Transverse colon (tissue), 4 donors: ENCODE measurements at regions not wholly inside any gene's neighbourhood (a gene's known extent, or its start where the extent isn't known, plus 50 kb on each side); places are given as distances from the start of the nearest gene placed in this dataset.

ENCODE experiments used
- DNase-seq: peaks from one replicate; pipeline ENCODE4 v3.0.0-alpha.2; 2019
- H3K27ac ChIP-seq, 4 donors: fragments of 200-600 bp; sonication (generic); 2 replicates each; pipeline ENCODE4 v1.5.1; 2016 to 2018; ENCODE audit warnings: inconsistent platforms in 4 of 4
- H3K27me3 ChIP-seq: fragments of 200-600 bp; sonication (generic); 2 replicates; pipeline ENCODE4 v1.5.1; 2017; ENCODE audit warnings: inconsistent platforms
- H3K36me3 ChIP-seq, 4 donors: fragments of 200-600 bp; sonication (generic); 2 replicates each; pipeline ENCODE4 v1.5.1; 2017 to 2019; ENCODE audit warnings: inconsistent platforms in 4 of 4
- H3K4me1 ChIP-seq, 4 donors: fragments of 200-600 bp; sonication (generic); 2 replicates each; pipeline ENCODE4 v1.5.1; 2017 to 2020; ENCODE audit warnings: inconsistent platforms in 4 of 4
- H3K4me3 ChIP-seq, 4 donors: fragments of 200-600 bp; sonication (generic); 1 replicate in 1 of 4; 2 replicates in 3 of 4; pipeline versions ENCODE4 v1.5.1 to v1.6.1; 2017 to 2019; ENCODE audit warnings: inconsistent platforms in 4 of 4
- H3K9me3 ChIP-seq, 2 donors: fragments of 200-600 bp; sonication (generic); 2 replicates each; pipeline ENCODE4 v1.5.1; 2017 to 2019; ENCODE audit warnings: inconsistent platforms in 2 of 2
- EP300 ChIP-seq: sonication (generic); formaldehyde crosslinking; IDR thresholded peaks from one replicate; pipeline ENCODE4 v1.6.1; 2017; ENCODE audit warnings: antibody characterized with exemption, low read depth
- POLR2A ChIP-seq: fragments of 450-650 bp; IDR thresholded peaks from one replicate; pipeline ENCODE4 v1.6.1; 2016; ENCODE audit warnings: antibody characterized with exemption, mild to moderate bottlenecking, moderate library complexity
- POLR2AphosphoS5 ChIP-seq, 3 donors: sonication (generic); formaldehyde crosslinking; IDR thresholded peaks; one replicate each; pipeline ENCODE4 v1.6.1; 2016; ENCODE audit warnings: antibody characterized with exemption in 3 of 3
- WGBS, 2 donors: methylation state at CpG; one replicate each; pipeline ENCODE4 v1.1.5; 2018; ENCODE audit warnings: low coverage in 1 of 2; 5-methylcytosine and 5-hydroxymethylcytosine counted together
- in situ Hi-C, 4 donors: fragments of 200-750 bp; cut with MboI; loops; one replicate each; pipeline versions ENCODE4 v1.15.0 to v1.15.1; 2017; ENCODE audit warnings: low sequenced_read_pairs in 3 of 4, low pct_ligation_motif_present in 1 of 4, low pct_unique_long_range_greater_than_20kb in 1 of 4
- intact Hi-C: fragments of 100-400 bp; cut with DNase I; formaldehyde crosslinking; loops from one replicate; pipeline ENCODE4 v1.15.1; 2023; ENCODE audit warnings: low total_unique reads
- TF ChIP-seq, protein P1 (sequence below), 5 experiments: fragments of 200-600 bp in 3 of 5; fragments of 450-650 bp in 2 of 5; sonication (generic) in 3 of 5; IDR thresholded peaks; 1 replicate in 2 of 5; 2 replicates in 3 of 5; pipeline ENCODE4 v1.5.1; 2016 to 2017; ENCODE audit warnings: antibody characterized with exemption in 5 of 5, inconsistent platforms in 3 of 5, mild to moderate bottlenecking in 2 of 5, moderate library complexity in 1 of 5

DNA sequence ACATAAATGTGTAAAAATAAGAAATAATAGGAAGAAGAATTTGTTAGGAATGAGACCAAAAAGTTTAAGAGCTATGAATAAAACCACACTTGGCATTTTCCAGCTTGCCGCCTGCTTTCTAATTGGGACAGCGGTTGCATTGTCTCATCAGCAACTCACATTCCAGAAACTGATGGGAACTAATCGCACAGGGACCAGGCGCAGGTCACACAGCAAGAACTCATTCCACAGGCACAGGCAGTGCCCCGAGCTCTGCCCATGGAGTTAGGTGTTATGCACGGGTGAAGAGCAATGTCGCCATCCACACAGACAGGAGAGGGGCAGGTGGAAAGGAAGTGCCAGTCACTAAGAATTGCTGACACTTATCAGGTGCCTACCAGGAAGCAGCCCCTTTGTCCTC, 279.9 kb downstream of the NSG2 start:
- Histone ChIP-seq H3K9me3 (no peaks in the 10 kb centered on the region), H3K27me3 (peaks cover 14% of the 10 kb centered on the region), H3K4me1 (no peaks in the 10 kb centered on the region), H3K4me3 (no peak overlapping the region), H3K27ac (no peak overlapping the region), H3K36me3 (no peaks in the 10 kb centered on the region)
- in situ Hi-C loops (no loop called here), intact Hi-C loops (no loop called here)
- no peak for DNase-seq
- WGBS, 2 donors, result 64 to 100% methylated on average over 2 to 7 of the region's 7 CpGs
- TF ChIP-seq, protein P1, sequence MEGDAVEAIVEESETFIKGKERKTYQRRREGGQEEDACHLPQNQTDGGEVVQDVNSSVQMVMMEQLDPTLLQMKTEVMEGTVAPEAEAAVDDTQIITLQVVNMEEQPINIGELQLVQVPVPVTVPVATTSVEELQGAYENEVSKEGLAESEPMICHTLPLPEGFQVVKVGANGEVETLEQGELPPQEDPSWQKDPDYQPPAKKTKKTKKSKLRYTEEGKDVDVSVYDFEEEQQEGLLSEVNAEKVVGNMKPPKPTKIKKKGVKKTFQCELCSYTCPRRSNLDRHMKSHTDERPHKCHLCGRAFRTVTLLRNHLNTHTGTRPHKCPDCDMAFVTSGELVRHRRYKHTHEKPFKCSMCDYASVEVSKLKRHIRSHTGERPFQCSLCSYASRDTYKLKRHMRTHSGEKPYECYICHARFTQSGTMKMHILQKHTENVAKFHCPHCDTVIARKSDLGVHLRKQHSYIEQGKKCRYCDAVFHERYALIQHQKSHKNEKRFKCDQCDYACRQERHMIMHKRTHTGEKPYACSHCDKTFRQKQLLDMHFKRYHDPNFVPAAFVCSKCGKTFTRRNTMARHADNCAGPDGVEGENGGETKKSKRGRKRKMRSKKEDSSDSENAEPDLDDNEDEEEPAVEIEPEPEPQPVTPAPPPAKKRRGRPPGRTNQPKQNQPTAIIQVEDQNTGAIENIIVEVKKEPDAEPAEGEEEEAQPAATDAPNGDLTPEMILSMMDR (IDR thresholded peaks at IDR 0.05), result no peak
- no peak for TF ChIP-seq EP300
- no peak for TF ChIP-seq POLR2AphosphoS5 (IDR thresholded peaks at IDR 0.05)
- no peak for TF ChIP-seq POLR2A

DNA sequence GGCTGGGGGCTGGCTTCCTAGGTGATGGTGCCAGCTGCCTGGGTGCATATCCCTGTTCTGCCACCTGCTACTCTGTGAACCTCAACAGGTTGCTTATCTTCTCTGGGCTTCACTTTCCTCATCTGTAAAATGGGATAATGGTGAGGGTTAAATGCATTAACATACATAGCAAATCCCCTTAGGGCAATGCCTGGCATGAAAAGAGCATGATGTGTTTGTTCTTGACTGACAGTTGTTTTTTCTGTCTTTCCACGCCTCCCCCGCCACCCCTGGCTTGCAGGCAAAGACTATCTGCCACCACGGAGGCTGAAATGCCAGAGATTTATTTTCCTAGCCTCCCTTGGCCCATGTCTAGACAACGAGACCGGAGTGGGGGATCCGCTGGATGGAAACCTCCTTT, 280.5 kb downstream of the NSG2 start:
- no peak for DNase-seq
- Histone ChIP-seq H3K27me3 (peaks cover 14% of the 10 kb centered on the region), H3K36me3 (no peaks in the 10 kb centered on the region), H3K9me3 (no peaks in the 10 kb centered on the region), H3K4me3 (no peak overlapping the region), H3K27ac (no peak overlapping the region), H3K4me1 (no peaks in the 10 kb centered on the region)
- intact Hi-C loops (no loop called here), in situ Hi-C loops (no loop called here)
- 42 to 74% methylated on average over 6 of the region's 6 CpGs for WGBS, 2 donors
- TF ChIP-seq POLR2A (no peak), POLR2AphosphoS5 (IDR thresholded peaks at IDR 0.05) (no peak), EP300 (no peak)
- TF ChIP-seq, protein P1 (IDR thresholded peaks at IDR 0.05), result no peak

DNA sequence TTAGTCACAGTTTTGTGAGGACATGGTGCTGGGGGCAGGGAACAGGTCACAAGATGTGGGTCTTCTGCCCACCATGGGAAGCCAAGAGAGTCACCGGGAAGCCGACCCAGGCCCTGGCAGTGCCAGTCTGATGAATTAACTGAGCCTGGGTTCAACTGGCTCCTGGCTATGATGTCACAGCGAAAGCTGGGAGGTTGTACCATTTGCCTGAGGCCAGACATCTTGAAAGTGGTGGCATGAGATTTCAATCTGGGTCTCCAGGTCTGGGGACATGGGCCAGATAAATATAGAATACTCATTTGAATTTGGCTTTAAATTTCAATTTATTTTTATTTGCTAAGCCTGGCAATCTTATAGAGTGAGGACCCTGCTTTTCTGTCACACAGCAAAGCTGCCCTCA, 280.9 kb downstream of the NSG2 start:
- Histone ChIP-seq H3K36me3 (no peaks in the 10 kb centered on the region), H3K4me1 (no peaks in the 10 kb centered on the region), H3K27ac (no peak overlapping the region), H3K9me3 (no peaks in the 10 kb centered on the region), H3K4me3 (no peak overlapping the region), H3K27me3 (peaks cover 14% of the 10 kb centered on the region)
- in situ Hi-C loops, result no loop called here
- TF ChIP-seq, protein P1 (IDR thresholded peaks at IDR 0.05), result no peak
- TF ChIP-seq POLR2A (no peak), POLR2AphosphoS5 (IDR thresholded peaks at IDR 0.05) (no peak), EP300 (no peak)
- 55% methylated on average over 3 of the region's 3 CpGs; no CpG with 5 or more reads in 1 of the 2 donors for WGBS, 2 donors
- DNase-seq, result no peak
- intact Hi-C loops, result no loop called here

DNA sequence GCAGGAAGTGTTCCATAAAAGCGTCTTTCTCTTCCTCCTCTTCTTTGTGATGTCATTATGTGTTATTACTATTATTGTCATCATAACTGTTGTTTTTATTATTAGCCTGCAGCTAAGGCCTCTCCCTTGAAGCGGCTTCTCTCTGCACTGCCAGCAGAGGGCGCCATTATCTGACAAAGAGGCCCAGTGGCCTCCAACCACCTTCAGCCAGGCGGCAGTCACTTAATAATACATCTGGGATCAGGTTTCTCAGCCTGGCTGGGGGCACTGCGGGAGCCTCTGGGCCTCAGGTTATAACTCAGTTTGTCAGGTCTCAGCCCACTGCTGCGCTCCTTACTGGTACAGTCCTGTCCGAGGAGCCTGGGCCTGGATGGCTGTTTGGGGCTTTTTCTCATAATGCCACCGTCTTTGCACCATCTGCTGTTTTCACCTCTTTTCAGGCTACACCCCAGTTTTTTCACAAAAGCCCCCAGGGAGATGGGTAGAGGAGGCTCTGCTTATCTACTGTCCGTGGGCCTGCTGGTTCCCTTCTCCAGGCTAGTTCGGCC, 281.9 kb downstream of the NSG2 start:
- Histone ChIP-seq H3K4me1 (no peaks in the 10 kb centered on the region), H3K36me3 (no peaks in the 10 kb centered on the region), H3K27me3 (peaks cover 8% of the 10 kb centered on the region), H3K27ac (no peak overlapping the region), H3K4me3 (no peak overlapping the region), H3K9me3 (no peaks in the 10 kb centered on the region)
- intact Hi-C loops (no loop called here), in situ Hi-C loops (no loop called here)
- TF ChIP-seq, protein P1 (IDR thresholded peaks at IDR 0.05), result peak; percentile 43 to 61 (median 48)
- TF ChIP-seq POLR2A, result no peak
- DNase-seq, result peak; percentile 48
- WGBS, 2 donors, result 37 to 42% methylated on average over 7 to 10 of the region's 10 CpGs
